GM18508 (cell line): ENCODE measurements at regions not wholly inside any gene's neighbourhood (a gene's known extent, or its start where the extent isn't known, plus 50 kb on each side); places are given as distances from the start of the nearest gene placed in this dataset.
"Not testable (repeated sequence)": the region's sequence is repeated elsewhere in the genome, so short reads cannot be mapped to it uniquely, and the experiment has no call there.

Experiments used
- ATAC-seq: cut with Tn5 transposase; IDR thresholded peaks from one replicate; pipeline ENCODE4 v1.9.1; 2021; ENCODE audit warnings: moderate number of reproducible peaks; ENCODE audit not compliant: insufficient read depth, unreplicated experiment

DNA sequence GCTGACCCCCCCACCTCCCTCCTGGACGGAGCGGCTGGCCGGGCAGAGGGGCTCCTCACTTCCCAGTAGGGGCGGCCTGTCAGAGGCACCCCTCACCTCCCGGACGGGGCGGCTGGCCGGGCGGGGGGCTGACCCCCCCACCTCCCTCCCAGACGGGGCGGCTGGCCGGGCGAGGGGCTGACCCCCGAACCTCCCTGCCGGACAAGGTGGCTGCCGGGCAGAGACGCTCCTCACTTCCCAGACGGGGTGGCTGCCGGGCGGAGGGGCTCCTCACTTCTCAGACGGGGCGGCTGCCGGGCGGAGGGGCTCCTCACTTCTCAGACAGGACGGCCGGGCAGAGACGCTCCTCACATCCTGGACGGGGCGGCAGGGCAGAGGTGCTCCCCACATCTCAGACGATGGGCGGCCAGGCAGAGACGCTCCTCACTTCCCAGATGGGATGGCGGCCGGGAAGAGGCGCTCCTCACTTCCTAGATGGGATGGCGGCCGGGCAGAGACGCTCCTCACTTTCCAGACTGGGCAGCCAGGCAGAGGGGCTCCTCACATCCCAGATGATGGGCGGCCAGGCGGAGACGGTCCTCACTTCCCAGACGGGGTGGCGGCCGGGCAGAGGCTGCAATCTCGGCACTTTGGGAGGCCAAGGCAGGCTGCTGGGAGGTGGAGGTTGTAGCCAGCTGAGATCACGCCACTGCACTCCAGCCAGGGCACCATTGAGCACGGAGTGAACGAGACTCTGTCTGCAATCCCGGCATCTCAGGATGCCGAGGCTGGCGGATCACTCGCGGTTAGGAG lies 66.2 kb upstream of the PAPPA2 start:
- not testable (repeated sequence) for ATAC-seq

DNA sequence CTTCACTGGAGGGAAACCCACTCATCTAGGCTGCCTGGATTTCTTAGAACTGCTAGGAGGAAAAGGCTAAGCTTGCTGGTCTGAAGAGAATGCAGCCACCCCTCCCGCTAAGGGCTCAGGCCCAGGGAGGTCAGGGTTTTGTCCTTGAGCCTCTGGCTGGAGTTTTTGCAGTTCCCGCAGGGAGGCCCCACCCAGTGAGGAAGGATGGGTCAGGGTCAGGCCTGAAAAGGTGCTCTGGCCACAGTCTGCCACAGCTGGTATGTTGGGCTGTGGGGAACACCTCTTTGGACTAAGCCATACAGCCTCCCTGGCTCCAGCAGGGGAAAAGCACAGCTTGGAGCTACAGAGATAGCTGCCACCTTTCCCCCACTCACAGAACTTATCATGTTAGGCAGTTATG lies 71.4 kb upstream of the PAPPA2 start:
- no peak for ATAC-seq

DNA sequence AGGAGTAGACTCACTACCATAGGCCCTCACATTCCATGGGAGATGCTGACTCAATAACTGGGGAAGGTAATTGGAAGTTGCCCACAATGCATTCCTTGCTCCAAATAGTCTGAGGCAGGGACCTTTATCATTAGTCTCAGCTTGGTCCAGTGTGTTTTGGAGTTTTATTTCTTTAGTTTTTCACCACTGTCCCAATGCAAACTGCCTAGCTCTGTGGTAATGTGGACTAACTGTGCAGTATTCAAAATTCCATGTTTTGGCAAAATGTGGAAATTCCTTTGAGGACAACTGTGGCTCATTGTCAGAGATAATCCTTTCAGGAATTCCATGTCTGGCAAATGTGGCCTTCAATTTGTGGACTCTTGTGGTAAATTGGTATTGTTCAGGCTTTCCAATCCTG lies 78.1 kb upstream of the PAPPA2 start:
- ATAC-seq: no peak

DNA sequence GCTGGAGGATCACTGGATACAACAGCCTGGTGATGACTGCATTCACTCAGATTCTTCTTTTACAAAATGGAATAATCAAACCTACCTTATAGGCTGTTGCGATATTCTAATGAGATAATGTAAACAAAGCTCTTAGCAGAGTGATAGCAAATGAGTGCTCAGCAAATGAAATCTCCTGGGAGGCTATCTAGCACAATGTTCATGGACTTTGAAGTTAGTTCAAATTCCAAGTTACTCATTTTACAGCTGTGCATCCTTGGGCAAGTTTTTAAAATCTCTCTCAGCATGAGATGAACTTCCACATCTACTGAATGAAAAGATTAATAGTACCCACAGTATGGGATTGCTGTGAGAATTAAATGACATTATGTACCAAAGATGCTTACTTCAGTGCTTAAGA lies 80.8 kb upstream of the PAPPA2 start:
- ATAC-seq: no peak

DNA sequence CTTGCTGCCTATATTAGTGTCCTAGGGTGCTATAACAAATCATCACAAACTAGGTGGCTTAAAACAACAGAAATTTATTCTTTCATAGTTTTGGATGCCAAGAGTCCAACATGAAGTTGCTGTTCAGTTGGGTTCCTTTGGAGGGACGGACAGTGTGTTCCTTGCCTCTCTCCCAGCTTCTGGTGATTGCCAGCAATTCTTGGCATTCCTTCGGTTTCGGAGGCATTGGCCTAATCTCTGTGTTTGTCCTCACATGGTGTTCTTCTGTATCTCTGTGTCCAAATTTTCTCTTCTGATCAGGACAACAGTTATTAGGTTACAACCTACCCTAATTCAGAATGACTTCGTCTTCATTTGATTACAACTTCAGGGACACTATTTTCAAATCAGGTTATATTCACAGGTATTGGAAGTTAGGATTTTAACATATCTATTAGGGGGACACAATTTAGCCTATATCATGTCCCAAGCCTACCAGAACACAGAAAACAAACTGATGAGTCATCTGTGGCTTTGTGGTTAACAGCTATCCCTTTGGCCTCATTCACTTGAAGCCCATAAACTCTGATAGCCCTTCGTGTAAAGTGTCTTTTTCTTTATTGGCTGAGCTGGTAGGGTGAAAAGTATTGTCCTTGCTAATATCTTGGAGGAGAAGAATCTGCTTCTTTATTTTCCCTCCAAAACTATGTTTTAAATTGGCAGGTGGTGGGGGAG lies 83.2 kb upstream of the PAPPA2 start:
- no peak for ATAC-seq

DNA sequence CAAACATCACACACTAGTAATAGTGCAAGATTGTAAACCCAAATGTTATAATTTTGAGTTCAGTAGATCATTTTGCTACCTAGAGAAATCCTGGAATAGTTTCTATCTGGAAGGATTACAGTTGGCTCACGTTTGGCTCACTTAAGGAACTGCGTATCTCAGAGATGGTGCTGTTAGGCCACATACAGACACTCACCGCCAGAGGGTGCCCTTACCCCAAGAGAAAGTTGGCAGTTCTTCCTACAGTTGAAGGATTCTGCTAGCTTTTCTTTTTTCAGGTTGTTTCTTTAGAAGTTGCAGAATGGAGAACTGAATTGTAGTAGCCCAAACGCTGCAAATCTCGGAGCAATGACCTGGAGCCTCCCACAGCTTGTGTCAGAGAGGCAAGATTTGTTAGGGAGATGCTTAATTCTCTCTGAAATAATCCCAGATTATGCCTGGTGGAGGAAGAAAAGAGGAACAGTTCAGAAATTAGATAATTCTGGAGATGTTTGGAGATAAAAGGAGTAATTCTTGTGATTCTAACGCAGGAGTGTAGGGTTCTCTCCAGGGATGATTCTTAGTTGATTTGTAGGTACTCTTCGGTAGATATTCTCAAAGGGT lies 87.9 kb upstream of the PAPPA2 start:
- ATAC-seq: peak; percentile 79

DNA sequence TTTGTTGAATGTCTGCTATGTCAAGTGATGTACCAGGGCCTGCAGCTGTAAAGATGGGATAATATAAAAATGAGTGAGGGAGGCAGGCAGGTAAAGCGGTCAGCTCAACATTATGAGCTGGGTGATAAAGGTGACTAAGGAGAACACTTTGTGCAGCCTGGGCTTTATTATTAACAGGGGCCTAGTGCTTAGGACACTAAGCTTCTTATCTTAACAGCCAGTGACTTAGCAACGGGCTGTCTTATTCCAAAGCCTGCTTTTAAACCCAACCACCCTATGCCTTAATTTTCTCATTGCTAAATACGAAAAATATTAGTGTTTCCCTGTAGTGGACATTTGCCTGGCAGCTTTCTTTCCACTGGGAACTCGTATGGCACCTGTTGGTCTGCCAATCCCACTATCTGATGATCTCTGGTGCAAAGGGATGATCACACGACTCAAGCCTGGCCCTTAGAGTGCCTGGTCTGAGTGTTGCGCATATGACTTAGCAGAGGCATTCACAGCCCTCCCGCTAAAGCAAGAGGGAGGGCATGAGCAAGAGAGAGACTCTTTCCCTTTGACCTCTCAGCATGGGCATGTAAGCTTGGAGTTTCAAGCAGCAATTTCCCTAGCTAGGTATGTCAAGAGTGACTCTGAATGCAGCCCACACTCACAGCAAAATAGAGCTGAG lies 98.6 kb upstream of the PAPPA2 start:
- no peak for ATAC-seq

DNA sequence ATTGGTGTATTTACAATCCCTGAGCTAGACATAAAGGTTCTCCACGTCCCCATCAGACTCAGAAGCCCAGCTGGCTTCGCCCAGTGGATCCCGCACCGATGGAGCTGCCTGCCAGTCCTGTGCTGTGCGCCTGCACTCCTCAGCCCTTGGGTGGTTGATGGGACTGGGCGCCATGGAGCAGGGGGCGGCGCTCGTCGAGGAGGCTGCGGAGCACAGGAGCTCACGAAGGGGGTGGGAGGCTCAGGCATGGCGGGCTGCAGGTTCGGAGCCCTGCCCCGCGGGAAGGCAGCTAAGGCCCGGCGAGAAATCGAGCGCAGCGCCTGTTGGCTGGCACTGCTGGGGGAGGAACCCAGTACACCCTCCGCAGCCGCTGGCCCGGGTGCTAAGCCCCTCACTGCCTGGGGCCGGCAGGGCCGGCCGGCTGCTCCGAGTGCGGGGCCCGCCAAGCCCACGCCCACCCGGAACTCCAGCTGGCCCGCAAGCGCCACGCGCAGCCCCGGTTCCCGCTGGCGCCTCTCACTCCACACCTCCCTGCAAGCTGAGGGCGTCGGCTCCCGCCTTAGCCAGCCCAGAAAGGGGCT lies 113.8 kb upstream of the PAPPA2 start:
- ATAC-seq: not testable (repeated sequence)

DNA sequence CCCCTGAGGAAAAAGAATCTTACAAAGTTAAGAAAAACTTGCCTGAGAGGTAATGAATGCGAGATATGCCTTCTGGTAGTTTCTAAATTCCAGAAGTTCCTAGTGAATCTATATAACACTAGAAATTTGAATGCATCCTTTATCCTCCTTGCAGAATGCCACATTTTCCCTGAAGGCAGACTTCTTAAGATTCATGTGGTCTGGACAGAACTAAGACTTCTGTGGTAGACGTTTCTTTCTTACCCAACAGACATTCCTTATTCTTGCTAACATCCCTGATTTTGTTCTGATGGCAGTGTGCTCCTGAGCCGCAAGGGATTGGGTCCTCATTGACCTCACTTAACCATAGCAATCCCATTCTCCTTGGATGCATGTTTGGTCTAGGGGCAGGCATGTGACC lies 121.3 kb upstream of the PAPPA2 start:
- no peak for ATAC-seq

DNA sequence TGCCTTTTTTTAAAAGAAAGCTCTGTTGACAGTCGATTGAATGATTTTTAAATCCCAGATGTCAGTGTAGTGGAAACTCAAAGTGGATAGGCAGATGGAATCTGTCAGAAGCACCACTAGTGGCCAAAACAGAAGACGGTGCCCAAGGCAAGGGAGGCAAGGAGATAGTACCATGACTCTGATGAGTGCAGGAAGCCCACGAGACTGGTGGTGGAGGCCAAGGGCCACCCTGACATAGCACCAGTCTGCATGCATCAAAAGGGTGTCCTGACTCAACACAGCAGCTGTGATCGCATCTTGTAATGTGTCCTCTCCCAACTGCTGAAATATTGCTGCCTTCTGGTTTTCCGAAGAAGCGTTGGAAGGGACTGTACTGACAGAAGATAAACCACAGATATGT lies 124.1 kb upstream of the PAPPA2 start:
- ATAC-seq: no peak

DNA sequence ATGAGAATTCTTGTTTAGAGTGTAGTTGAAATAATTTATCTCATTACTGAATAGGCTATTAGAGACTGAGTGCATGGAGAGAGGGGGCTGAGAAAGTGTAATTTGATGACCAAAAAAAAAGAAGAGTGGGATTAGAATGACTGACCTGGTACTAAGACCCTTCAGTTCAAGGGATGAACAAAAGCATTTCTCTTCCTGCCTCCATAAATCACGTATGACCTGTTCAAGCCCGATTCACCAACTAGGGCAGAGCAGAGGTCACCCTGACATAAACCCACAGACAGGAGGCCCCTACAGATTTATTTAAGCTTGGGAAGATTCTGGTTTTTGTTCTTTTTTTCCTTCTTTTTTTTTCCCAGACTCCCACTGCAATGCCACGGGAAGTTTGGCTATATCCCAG lies 123.7 kb upstream of the COP1 start:
- no peak for ATAC-seq

DNA sequence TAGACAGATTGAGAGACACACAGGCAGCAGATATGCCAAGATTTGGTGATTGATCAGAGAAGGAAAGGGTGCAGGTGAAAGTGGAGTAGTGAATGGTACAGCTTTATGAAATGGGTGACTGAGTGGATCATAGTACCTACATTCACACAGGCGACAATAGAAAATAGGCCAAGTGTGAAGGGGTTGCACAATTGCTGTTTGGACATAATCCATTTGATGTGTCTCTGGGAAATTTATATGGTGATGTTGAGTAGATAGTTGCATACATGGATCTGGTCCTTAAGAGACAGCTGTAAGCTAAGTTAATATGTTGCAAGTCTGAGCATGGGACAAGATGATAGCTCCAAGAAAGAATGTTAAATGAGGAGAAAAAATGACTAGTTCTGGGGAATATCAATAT lies 118.6 kb upstream of the COP1 start:
- no peak for ATAC-seq

DNA sequence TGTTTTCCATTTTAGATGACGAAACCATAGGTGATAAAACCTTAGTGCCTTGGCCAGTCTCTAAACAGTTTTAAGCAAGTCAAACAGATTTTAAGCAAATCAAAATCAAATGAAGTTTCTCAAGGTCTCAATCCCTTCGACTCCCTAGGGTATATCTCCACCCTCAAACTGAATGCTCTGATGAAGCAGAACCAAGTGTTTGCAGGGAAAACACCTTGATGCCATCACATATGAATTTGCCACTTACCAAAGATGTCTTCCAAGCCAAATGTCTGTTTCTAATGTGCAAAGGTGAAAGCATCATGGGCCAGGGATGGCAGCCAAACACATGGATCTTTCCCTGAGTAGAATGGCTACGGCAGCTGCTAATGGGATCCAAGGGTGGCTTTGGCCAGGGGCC lies 116.4 kb upstream of the COP1 start:
- no peak for ATAC-seq

DNA sequence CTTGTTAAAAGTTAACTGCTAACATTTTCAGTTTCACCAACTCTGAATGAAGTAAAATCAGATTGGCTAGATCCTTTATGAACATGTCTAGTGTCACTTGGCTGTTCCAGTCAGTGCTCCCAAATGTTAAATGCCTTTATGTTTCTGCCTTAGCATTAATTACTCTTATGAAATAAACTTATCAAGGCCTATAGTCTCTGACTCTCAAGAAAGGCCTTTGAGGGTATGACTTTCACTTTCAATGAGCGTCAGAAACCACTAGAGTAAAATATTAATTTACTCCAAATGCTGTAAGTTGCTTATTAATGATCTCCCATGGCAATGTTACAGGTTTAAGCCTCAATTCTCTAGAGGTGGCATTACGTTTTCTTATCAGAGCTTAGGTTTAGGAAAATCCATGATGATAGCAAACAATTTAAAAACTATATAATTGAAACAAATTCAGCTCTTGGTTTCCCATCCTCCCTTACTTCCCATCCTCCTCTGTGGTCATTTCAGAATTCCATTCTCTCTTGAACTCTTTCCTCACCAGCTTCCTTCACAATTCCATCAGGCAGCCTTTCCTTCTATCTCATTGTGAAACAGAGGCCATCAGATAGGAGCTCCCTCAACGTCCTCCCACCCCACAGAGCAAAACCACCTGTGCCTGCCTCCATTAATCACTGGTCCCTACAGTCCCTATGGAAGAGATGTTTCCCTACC lies 108.6 kb upstream of the COP1 start:
- ATAC-seq: peak; percentile 86

DNA sequence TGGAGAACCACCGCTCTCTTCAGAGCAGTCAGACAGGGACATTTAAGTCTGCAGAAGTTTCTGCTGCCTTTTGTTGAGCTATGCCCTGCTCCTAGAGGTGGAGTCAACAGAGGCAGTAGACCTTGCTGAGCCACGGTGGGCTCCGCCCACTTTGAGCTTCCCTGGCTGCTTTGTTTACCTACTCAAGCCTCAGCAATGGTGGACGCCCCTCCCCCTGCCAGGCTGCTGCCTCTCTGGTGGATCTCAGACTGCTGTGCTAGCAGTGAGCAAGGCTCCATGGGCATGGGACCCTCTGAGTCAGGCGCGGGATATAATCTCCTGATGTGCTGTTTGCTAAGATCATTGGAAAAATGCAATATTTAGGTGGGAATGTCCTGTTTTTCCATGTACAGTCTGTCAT lies 89.5 kb upstream of the COP1 start:
- ATAC-seq: not testable (repeated sequence)

DNA sequence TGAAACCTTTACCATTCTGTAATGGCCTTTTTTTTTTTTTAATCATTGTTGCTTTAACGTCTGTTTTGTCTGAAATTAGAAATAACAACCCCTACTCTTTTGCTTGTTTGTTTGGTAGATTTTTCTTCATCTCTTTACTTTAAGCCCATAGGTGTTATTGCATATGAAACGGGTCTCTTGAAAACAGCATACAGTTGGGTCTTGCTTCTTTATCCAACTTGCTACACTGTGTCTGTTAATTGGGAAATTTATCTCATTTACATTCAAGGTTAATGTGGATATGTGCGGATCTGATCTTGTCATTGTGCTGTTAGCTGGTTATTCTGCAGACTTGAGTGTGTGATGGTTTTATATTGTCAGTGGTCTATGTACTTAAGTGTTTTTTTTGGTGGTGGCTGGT lies 78.9 kb upstream of the COP1 start:
- no peak for ATAC-seq

DNA sequence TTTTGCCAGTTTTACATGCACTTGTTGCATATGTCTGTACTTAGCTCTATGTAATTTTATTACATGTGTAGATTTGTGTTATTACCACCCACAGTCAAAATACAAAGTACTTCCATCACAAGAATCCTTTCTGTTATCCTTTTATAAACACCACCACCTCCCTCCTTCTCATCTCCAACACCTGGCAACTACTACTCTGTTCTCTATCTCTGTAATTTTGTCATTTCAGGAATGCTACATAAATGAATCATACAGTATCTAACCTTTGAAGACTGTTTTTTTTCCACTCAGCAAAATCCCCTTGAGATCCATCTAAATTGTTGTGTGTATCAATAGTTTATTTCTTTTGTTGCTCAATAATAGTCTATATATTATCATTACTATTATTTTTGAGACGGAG lies 64.5 kb upstream of the COP1 start:
- ATAC-seq: no peak
